H9 (cell line): ENCODE measurements at regions not wholly inside any gene's neighbourhood (a gene's known extent, or its start where the extent isn't known, plus 50 kb on each side); places are given as distances from the start of the nearest gene placed in this dataset.

Experiments used
- DNase-seq: peaks from one replicate; pipeline ENCODE4 v3.0.0-alpha.2; 2017
- H2AFZ ChIP-seq: one replicate; pipeline ENCODE4 v1.6.1; 2013; ENCODE audit warnings: mild to moderate bottlenecking, low read length, control low read depth, moderate library complexity
- H2AK5ac ChIP-seq: 2 replicates; pipeline ENCODE4 v1.6.1; 2013; ENCODE audit warnings: low read length, control low read depth, mixed read lengths; ENCODE audit not compliant: insufficient read length
- H2BK120ac ChIP-seq: one replicate; pipeline ENCODE4 v1.6.1; 2013; ENCODE audit warnings: low read depth, mild to moderate bottlenecking, low read length, control low read depth, inconsistent platforms; ENCODE audit not compliant: poor library complexity, severe bottlenecking
- H2BK12ac ChIP-seq: 2 replicates; pipeline ENCODE4 v1.6.1; 2013; ENCODE audit warnings: low read length, control low read depth, mixed read lengths, low read depth; ENCODE audit not compliant: insufficient read length
- H2BK15ac ChIP-seq: 2 replicates; pipeline ENCODE4 v1.6.1; 2013; ENCODE audit warnings: low read depth, low read length, control low read depth
- H2BK20ac ChIP-seq: one replicate; pipeline ENCODE4 v1.6.1; 2013; ENCODE audit warnings: low read depth, mild to moderate bottlenecking, low read length, control low read depth, inconsistent platforms; ENCODE audit not compliant: poor library complexity, severe bottlenecking
- H2BK5ac ChIP-seq: 2 replicates; pipeline ENCODE4 v1.6.1; 2013; ENCODE audit warnings: low read length, control low read depth, mixed read lengths; ENCODE audit not compliant: insufficient read length
- H3K14ac ChIP-seq: 2 replicates; pipeline ENCODE4 v1.6.1; 2013; ENCODE audit warnings: low read length, control low read depth; ENCODE audit not compliant: insufficient read depth
- H3K18ac ChIP-seq: 2 replicates; pipeline ENCODE4 v1.6.1; 2013; ENCODE audit warnings: low read depth, mild to moderate bottlenecking, mixed read lengths, low read length, control low read depth; ENCODE audit not compliant: insufficient read length
- H3K23ac ChIP-seq: 2 replicates; pipeline ENCODE4 v1.6.1; 2013; ENCODE audit warnings: low read length, control low read depth, mixed read lengths, low read depth; ENCODE audit not compliant: insufficient read length
- H3K23me2 ChIP-seq: 2 replicates; pipeline ENCODE4 v1.6.1; 2013; ENCODE audit warnings: low read depth, mild to moderate bottlenecking, mixed read lengths, low read length, control low read depth; ENCODE audit not compliant: insufficient read length, poor library complexity, severe bottlenecking
- H3K27ac ChIP-seq: 2 replicates; pipeline ENCODE4 v1.5.1; 2013; ENCODE audit warnings: low read length, control low read depth, mixed read lengths, low read depth; ENCODE audit not compliant: insufficient read length
- H3K27me3 ChIP-seq: 2 replicates; pipeline ENCODE4 v1.6.1; 2013; ENCODE audit warnings: low read length, control low read depth, inconsistent platforms; ENCODE audit not compliant: insufficient read depth
- H3K4ac ChIP-seq: 2 replicates; pipeline ENCODE4 v1.6.1; 2013; ENCODE audit warnings: low read depth, mild to moderate bottlenecking, control low read depth, inconsistent platforms, low read length, moderate library complexity
- H3K4me1 ChIP-seq: 2 replicates; pipeline ENCODE4 v1.6.1; 2013; ENCODE audit warnings: low read length, control low read depth, inconsistent platforms; ENCODE audit not compliant: insufficient read depth
- H3K4me2 ChIP-seq: 2 replicates; pipeline ENCODE4 v1.6.1; 2013; ENCODE audit warnings: low read length, control low read depth, mixed read lengths; ENCODE audit not compliant: insufficient read length, insufficient read depth
- H3K56ac ChIP-seq: 2 replicates; pipeline ENCODE4 v1.6.1; 2013; ENCODE audit warnings: low read depth, mild to moderate bottlenecking, mixed read lengths, low read length, control low read depth; ENCODE audit not compliant: insufficient read length
- H3K79me1 ChIP-seq: 2 replicates; pipeline ENCODE4 v1.6.1; 2013; ENCODE audit warnings: low read depth, mild to moderate bottlenecking, moderate library complexity, low read length, control low read depth, inconsistent platforms; ENCODE audit not compliant: insufficient read depth, poor library complexity, severe bottlenecking
- H3K79me2 ChIP-seq: 2 replicates; pipeline ENCODE4 v1.6.1; 2013; ENCODE audit warnings: low read length, control low read depth, inconsistent platforms; ENCODE audit not compliant: insufficient read depth
- H3K9ac ChIP-seq: 2 replicates; pipeline ENCODE4 v1.6.1; 2013; ENCODE audit warnings: low read length, control low read depth, mixed read lengths; ENCODE audit not compliant: insufficient read length; ENCODE audit errors: extremely low read depth
- H3K9me3 ChIP-seq: one replicate; pipeline ENCODE4 v1.6.1; 2013; ENCODE audit warnings: low read depth, low read length, inconsistent platforms; ENCODE audit not compliant: control insufficient read depth
- H3T11ph ChIP-seq: one replicate; pipeline ENCODE4 v1.6.1; 2013; ENCODE audit warnings: mild to moderate bottlenecking, low read length, control low read depth, inconsistent platforms
- H4K20me1 ChIP-seq: one replicate; pipeline ENCODE4 v1.6.1; 2013; ENCODE audit not compliant: control insufficient read depth, insufficient read length, insufficient read depth
- H4K5ac ChIP-seq: 2 replicates; pipeline ENCODE4 v1.6.1; 2013; ENCODE audit warnings: low read depth, mild to moderate bottlenecking, mixed read lengths, low read length, control low read depth; ENCODE audit not compliant: insufficient read length
- H4K8ac ChIP-seq: replicated peaks from 2 replicates; pipeline ENCODE4 v1.6.1; 2013; ENCODE audit warnings: low read length, control low read depth, mixed read lengths, low read depth; ENCODE audit not compliant: insufficient read length
- H4K91ac ChIP-seq: 2 replicates; pipeline ENCODE4 v1.6.1; 2013; ENCODE audit warnings: low read depth, mild to moderate bottlenecking, moderate library complexity, mixed read lengths, low read length, control low read depth; ENCODE audit not compliant: insufficient read length
- H3K27ac Mint-ChIP-seq, 3 experiments: 2 replicates in 2 of 3; 3 replicates in 1 of 3; pipeline ENCODE4 v1.8.0; 2020 to 2021; ENCODE audit warnings: mixed read lengths in 3 of 3, mild to moderate bottlenecking in 1 of 3, moderate library complexity in 1 of 3
- H3K27me3 Mint-ChIP-seq: 2 replicates; pipeline ENCODE4 v1.8.0; 2021; ENCODE audit warnings: low read depth, mild to moderate bottlenecking, moderate library complexity, mixed read lengths
- H3K36me3 Mint-ChIP-seq, 3 experiments: 2 replicates in 2 of 3; 3 replicates in 1 of 3; pipeline ENCODE4 v1.8.0; 2020 to 2021; ENCODE audit warnings: low read depth in 3 of 3, mixed read lengths in 3 of 3; ENCODE audit not compliant: insufficient read depth in 1 of 3
- H3K4me1 Mint-ChIP-seq, 2 experiments: 2 replicates each; pipeline ENCODE4 v1.8.0; 2020; ENCODE audit warnings: mixed read lengths in 2 of 2
- H3K4me3 Mint-ChIP-seq, 2 experiments: 2 replicates in 1 of 2; 3 replicates in 1 of 2; pipeline ENCODE4 v1.8.0; 2020 to 2021; ENCODE audit warnings: mild to moderate bottlenecking in 2 of 2, mixed read lengths in 2 of 2, moderate library complexity in 1 of 2
- H3K9me3 Mint-ChIP-seq, 2 experiments: 2 replicates in 1 of 2; 3 replicates in 1 of 2; pipeline ENCODE4 v1.8.0; 2020; ENCODE audit warnings: mild to moderate bottlenecking in 2 of 2, mixed read lengths in 2 of 2, moderate library complexity in 1 of 2
- WGBS: extraction: QIAGEN DNeasy Blood & Tissue Kit; methylation state at CpG from one replicate; pipeline ENCODE4 v1.1.7; 2013; ENCODE audit warnings: missing lambda C conversion rate, low lambda C conversion rate, mixed read lengths; ENCODE audit not compliant: insufficient read length; ENCODE audit errors: extremely low coverage; 5-methylcytosine and 5-hydroxymethylcytosine counted together
- TF ChIP-seq, protein P1 (sequence below): fragments of 200-600 bp; sonication (generic); conservative IDR thresholded peaks from 3 replicates; pipeline ENCODE4 v1.8.0; 2021; ENCODE audit warnings: antibody characterized with exemption, mild to moderate bottlenecking

DNA sequence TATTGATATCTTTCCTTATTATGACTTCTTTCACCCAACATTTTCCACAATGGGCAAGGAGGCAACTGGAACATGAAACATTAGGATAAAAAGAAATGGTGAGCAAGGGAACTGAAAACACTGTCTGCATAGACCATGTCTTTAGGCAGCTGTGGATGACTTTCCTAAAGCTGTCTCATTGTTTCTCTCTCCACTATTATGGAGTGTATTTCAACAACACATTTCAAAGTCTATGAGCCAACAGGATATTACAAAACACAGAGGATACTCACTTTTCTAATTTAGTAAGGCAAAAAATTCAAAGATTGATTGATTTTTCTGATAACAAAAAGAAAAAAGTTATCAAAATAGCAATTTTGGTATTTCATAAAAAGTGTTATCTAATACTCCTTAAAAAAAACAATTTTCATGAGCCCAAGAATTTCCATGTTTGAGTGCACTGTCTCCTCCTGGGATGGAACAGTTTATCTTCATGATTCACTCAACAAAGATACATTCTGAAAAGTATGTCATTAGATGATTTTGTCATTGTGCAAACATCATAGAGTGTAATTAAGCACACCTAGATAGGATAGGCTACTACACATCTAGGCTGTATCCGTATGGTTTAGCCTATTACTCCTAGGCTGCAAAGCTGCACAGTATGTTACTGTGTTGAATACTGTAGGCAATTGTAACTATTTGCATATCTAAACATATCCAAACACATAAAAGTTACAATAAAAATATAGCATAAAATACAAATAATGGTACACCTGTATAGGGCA is 1568.4 kb downstream of the SLITRK5 start:
- Histone ChIP-seq H4K91ac (no peak overlapping the region), H3K79me1 (no peaks in the 10 kb centered on the region)

More for the DNA sequence above, 1568.4 kb downstream of the SLITRK5 start:
- no peak overlapping the region for H3T11ph ChIP-seq
- H2BK15ac ChIP-seq: no peak overlapping the region
- H3K56ac ChIP-seq: no peak overlapping the region
- no peaks in the 10 kb centered on the region for H3K79me2 ChIP-seq
- no peak overlapping the region for H2BK120ac ChIP-seq
- no peak overlapping the region for H3K9ac ChIP-seq
- WGBS: no CpG with 5 or more reads among the region's 1 CpG
- no peak overlapping the region for H2BK12ac ChIP-seq
- H3K23ac ChIP-seq: no peak overlapping the region
- no peak overlapping the region for H3K4me2 ChIP-seq
- H3K27ac ChIP-seq: no peak overlapping the region
- DNase-seq: no peak
- Mint-ChIP-seq H3K4me3 (no peak overlapping the region), H3K27ac (no peak overlapping the region), H3K36me3 (peaks cover 0 to 4% (median 0%) of the 10 kb centered on the region in 3 experiments; a peak in 3 of 7 replicates), H3K4me1 (peaks cover 11 to 14% of the 10 kb centered on the region in 2 experiments), H3K27me3 (no peaks in the 10 kb centered on the region), H3K9me3 (peaks cover 0 to 2% of the 10 kb centered on the region in 2 experiments; a peak in 2 of 5 replicates)
- no peaks in the 10 kb centered on the region for H4K20me1 ChIP-seq
- H4K5ac ChIP-seq: no peak overlapping the region
- H2AFZ ChIP-seq: no peak overlapping the region
- TF ChIP-seq, protein P1, sequence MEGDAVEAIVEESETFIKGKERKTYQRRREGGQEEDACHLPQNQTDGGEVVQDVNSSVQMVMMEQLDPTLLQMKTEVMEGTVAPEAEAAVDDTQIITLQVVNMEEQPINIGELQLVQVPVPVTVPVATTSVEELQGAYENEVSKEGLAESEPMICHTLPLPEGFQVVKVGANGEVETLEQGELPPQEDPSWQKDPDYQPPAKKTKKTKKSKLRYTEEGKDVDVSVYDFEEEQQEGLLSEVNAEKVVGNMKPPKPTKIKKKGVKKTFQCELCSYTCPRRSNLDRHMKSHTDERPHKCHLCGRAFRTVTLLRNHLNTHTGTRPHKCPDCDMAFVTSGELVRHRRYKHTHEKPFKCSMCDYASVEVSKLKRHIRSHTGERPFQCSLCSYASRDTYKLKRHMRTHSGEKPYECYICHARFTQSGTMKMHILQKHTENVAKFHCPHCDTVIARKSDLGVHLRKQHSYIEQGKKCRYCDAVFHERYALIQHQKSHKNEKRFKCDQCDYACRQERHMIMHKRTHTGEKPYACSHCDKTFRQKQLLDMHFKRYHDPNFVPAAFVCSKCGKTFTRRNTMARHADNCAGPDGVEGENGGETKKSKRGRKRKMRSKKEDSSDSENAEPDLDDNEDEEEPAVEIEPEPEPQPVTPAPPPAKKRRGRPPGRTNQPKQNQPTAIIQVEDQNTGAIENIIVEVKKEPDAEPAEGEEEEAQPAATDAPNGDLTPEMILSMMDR: no peak
- H2BK5ac ChIP-seq: no peak overlapping the region
- no peak overlapping the region for H3K4ac ChIP-seq
- no peak overlapping the region for H3K18ac ChIP-seq
- no peaks in the 10 kb centered on the region for H3K9me3 ChIP-seq
- H4K8ac ChIP-seq: no peak overlapping the region
- H3K4me1 ChIP-seq: no peaks in the 10 kb centered on the region
- no peak overlapping the region for H2BK20ac ChIP-seq
- H3K27me3 ChIP-seq: no peaks in the 10 kb centered on the region
- no peaks in the 10 kb centered on the region for H3K23me2 ChIP-seq
- no peak overlapping the region for H3K14ac ChIP-seq
- H2AK5ac ChIP-seq: no peak overlapping the region
